GM23248 (cell line): ENCODE measurements at regions not wholly inside any gene's neighbourhood (a gene's known extent, or its start where the extent isn't known, plus 50 kb on each side); places are given as distances from the start of the nearest gene placed in this dataset.
"Not testable (repeated sequence)": the region's sequence is repeated elsewhere in the genome, so short reads cannot be mapped to it uniquely, and the experiment has no call there.

Experiments used
- DNase-seq: peaks from one replicate; pipeline ENCODE4 v3.0.0-alpha.2; 2015
- H2AFZ ChIP-seq: fragments of 200-600 bp; sonication (generic); 2 replicates; pipeline ENCODE4 v1.6.1; 2016; ENCODE audit warnings: antibody characterized with exemption
- H3F3A ChIP-seq: fragments of 200-600 bp; sonication (generic); 2 replicates; pipeline ENCODE4 v1.6.1; 2016; ENCODE audit warnings: mild to moderate bottlenecking, antibody characterized with exemption, mixed run types; ENCODE audit not compliant: insufficient read depth
- H3K27ac ChIP-seq: fragments of 200-600 bp; sonication (generic); 2 replicates; pipeline ENCODE4 v1.5.1; 2016; ENCODE audit warnings: mild to moderate bottlenecking
- H3K27me3 ChIP-seq: fragments of 200-600 bp; sonication (generic); replicated peaks from 2 replicates; pipeline ENCODE4 v1.6.1; 2016; ENCODE audit warnings: mild to moderate bottlenecking; ENCODE audit not compliant: insufficient read depth
- H3K36me3 ChIP-seq: fragments of 200-600 bp; sonication (generic); 2 replicates; pipeline ENCODE4 v1.6.1; 2016; ENCODE audit warnings: low read depth, mild to moderate bottlenecking
- H3K4me1 ChIP-seq: fragments of 200-600 bp; sonication (generic); 2 replicates; pipeline ENCODE4 v1.6.1; 2016; ENCODE audit warnings: mild to moderate bottlenecking; ENCODE audit not compliant: insufficient read depth
- H3K4me2 ChIP-seq: fragments of 200-600 bp; sonication (generic); one replicate; pipeline ENCODE4 v1.6.1; 2016; ENCODE audit warnings: mild to moderate bottlenecking; ENCODE audit not compliant: unreplicated experiment
- H3K4me3 ChIP-seq: fragments of 200-600 bp; sonication (generic); 2 replicates; pipeline ENCODE4 v1.5.1; 2016; ENCODE audit warnings: mild to moderate bottlenecking
- H3K79me2 ChIP-seq: fragments of 200-600 bp; sonication (generic); 2 replicates; pipeline ENCODE4 v1.6.1; 2016; ENCODE audit warnings: mild to moderate bottlenecking; ENCODE audit not compliant: insufficient read depth
- H3K9ac ChIP-seq: fragments of 200-600 bp; sonication (generic); 2 replicates; pipeline ENCODE4 v1.6.1; 2016; ENCODE audit warnings: mild to moderate bottlenecking
- H3K9me2 ChIP-seq: fragments of 200-600 bp; sonication (generic); 2 replicates; pipeline ENCODE4 v1.6.1; 2016; ENCODE audit warnings: mixed run types, mild to moderate bottlenecking, moderate library complexity; ENCODE audit not compliant: insufficient read depth
- H3K9me3 ChIP-seq: fragments of 200-600 bp; sonication (generic); one replicate; pipeline ENCODE4 v1.6.1; 2017; ENCODE audit warnings: low read depth
- H4K20me1 ChIP-seq: fragments of 200-600 bp; sonication (generic); 2 replicates; pipeline ENCODE4 v1.6.0; 2016; ENCODE audit not compliant: insufficient read depth
- EZH2 ChIP-seq: fragments of 200-600 bp; sonication (generic); IDR thresholded peaks from 2 replicates; pipeline ENCODE4 v1.6.1; 2018; ENCODE audit warnings: antibody characterized with exemption, mild to moderate bottlenecking; ENCODE audit not compliant: insufficient read depth, poor library complexity, severe bottlenecking
- EZH2phosphoT487 ChIP-seq: fragments of 200-600 bp; sonication (generic); IDR thresholded peaks from 2 replicates; pipeline ENCODE4 v1.6.1; 2018; ENCODE audit warnings: antibody characterized with exemption, moderate library complexity, mild to moderate bottlenecking, low read depth; ENCODE audit not compliant: insufficient read depth
- WGBS, 2 experiments: methylation state at CpG; one replicate each; pipeline ENCODE4 v1.1.6; 2015 to 2017; ENCODE audit warnings: low lambda C conversion rate in 2 of 2, low coverage in 1 of 2; ENCODE audit errors: missing lambda C conversion rate in 2 of 2; 5-methylcytosine and 5-hydroxymethylcytosine counted together
- in situ Hi-C: fragments of 300-500 bp; cut with MboI; formaldehyde crosslinking; loops from 2 replicates; pipeline ENCODE4 v1.15.0; 2020

- no peak for DNase-seq
- Histone ChIP-seq H3K36me3 (no peaks in the 10 kb centered on the region), H3K9me2 (no peaks in the 10 kb centered on the region), H3K9me3 (no peaks in the 10 kb centered on the region), H3K27ac (no peak overlapping the region), H2AFZ (no peak overlapping the region), H3K4me3 (no peak overlapping the region), H3K9ac (no peak overlapping the region), H3K79me2 (no peaks in the 10 kb centered on the region), H3K4me1 (no peaks in the 10 kb centered on the region), H3K4me2 (no peak overlapping the region), H4K20me1 (no peaks in the 10 kb centered on the region), H3F3A (no peaks in the 10 kb centered on the region), H3K27me3 (no peaks in the 10 kb centered on the region)
- in situ Hi-C loops: no loop called here
- TF ChIP-seq EZH2 (no peak), EZH2phosphoT487 (no peak)
- WGBS, 2 experiments: 18 to 20% methylated on average over 2 of the region's 2 CpGs
Measured at GRCh38 chr18:71370095-71370494, 1081.2 kb downstream of the SOCS6 start.

GRCh38 chr18:71362140-71362539 lies 1073.3 kb downstream of the SOCS6 start:
- no peak overlapping the region for H3K4me3 ChIP-seq
- H3K9me3 ChIP-seq: peaks cover 5% of the 10 kb centered on the region
- H3K9ac ChIP-seq: no peak overlapping the region
- no peak for DNase-seq
- H3K27me3 ChIP-seq: no peaks in the 10 kb centered on the region
- no peaks in the 10 kb centered on the region for H3K36me3 ChIP-seq
- in situ Hi-C loops: no loop called here
- H3K27ac ChIP-seq: no peak overlapping the region
- TF ChIP-seq EZH2 (no peak), EZH2phosphoT487 (no peak)
- no peak overlapping the region for H3K4me2 ChIP-seq
- no peaks in the 10 kb centered on the region for H3K79me2 ChIP-seq
- H2AFZ ChIP-seq: no peak overlapping the region
- no peaks in the 10 kb centered on the region for H4K20me1 ChIP-seq
- H3K4me1 ChIP-seq: no peaks in the 10 kb centered on the region
- H3F3A ChIP-seq: no peaks in the 10 kb centered on the region
- 33 to 40% methylated on average over 4 of the region's 4 CpGs for whole genome bisulfite sequencing, 2 experiments
- H3K9me2 ChIP-seq: no peaks in the 10 kb centered on the region

- H2AFZ ChIP-seq, in situ Hi-C loops, H3K4me3 ChIP-seq: not testable (repeated sequence)
Measured at GRCh38 chr18:71355599-71355998, 1066.8 kb downstream of the SOCS6 start.

DNA sequence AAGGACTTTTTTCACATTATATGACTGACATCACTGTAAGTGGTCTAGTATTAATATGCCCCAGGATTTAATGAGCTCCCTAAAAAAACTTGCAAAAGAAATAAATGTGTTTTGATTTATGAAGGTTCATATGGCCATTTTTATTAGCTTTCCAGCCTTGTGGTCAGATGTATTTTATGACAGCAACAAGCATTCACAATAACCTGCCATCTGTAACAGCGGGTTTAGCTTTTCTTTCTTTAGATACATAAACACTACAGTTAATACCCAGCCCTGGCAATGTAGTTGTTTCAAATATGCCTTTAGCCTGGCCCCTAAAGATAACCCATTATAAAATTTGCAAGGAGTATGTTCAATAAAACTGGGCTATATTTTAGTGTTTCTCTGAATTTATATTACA lies 1063.8 kb downstream of the SOCS6 start:
- 4 to 5% methylated on average over 1 of the region's 1 CpG for WGBS, 2 experiments
- no peaks in the 10 kb centered on the region for H3K4me1 ChIP-seq
- H3K27ac ChIP-seq: no peak overlapping the region
- H2AFZ ChIP-seq: no peak overlapping the region
- H3K9me3 ChIP-seq: no peaks in the 10 kb centered on the region
- in situ Hi-C loops: no loop called here
- H3K79me2 ChIP-seq: no peaks in the 10 kb centered on the region
- no peaks in the 10 kb centered on the region for H3K27me3 ChIP-seq
- H3K4me3 ChIP-seq: no peak overlapping the region
- no peak overlapping the region for H3K9ac ChIP-seq
- H3K4me2 ChIP-seq: no peak overlapping the region
- H4K20me1 ChIP-seq: no peaks in the 10 kb centered on the region
- TF ChIP-seq EZH2 (no peak), EZH2phosphoT487 (no peak)
- H3K9me2 ChIP-seq: no peaks in the 10 kb centered on the region
- no peak for DNase-seq
- H3F3A ChIP-seq: no peaks in the 10 kb centered on the region
- H3K36me3 ChIP-seq: no peaks in the 10 kb centered on the region

More at GRCh38 chr18:71355599-71355998, 1066.8 kb downstream of the SOCS6 start:
- H3K4me1 ChIP-seq, H3K9me3 ChIP-seq, H3K4me2 ChIP-seq, H3K79me2 ChIP-seq, H4K20me1 ChIP-seq, H3K27ac ChIP-seq, H3K9me2 ChIP-seq, H3K27me3 ChIP-seq, DNase-seq, H3K36me3 ChIP-seq, H3F3A ChIP-seq, H3K9ac ChIP-seq: not testable (repeated sequence)
- 29 to 42% methylated on average over 3 of the region's 3 CpGs for WGBS, 2 experiments

DNA sequence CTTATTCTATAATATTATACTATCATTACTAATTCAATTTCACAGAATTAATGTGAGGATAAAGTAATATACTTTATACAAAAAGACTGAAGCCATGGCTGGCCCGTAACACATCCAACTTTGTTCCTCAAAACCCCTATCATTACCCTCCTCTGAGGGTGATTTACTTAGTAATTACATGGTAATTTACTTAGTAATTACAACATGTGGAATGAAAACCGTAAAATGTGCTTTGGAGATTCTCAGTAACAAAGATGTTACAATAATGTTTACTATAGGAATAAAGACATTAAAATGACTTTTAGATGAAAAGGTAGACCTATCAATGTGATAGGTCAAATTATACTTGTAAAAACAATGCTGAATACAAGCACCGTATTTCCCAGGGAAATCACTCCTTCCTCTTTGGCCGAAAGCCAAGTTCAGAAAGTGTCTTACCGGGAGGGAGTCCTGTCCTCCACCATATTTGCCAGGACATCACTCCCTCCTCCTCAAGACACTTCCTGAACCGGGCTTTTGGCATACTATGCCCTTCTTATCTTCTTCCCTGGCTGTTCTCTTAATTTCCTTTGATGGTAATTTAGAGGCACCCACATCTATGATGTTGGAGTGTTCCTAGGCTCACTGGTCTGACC lies 1047.8 kb downstream of the SOCS6 start:
- in situ Hi-C loops: no loop called here
- H3K4me2 ChIP-seq: no peak overlapping the region
- 20 to 23% methylated on average over 6 of the region's 6 CpGs for whole genome bisulfite sequencing, 2 experiments

More for the DNA sequence above, 1047.8 kb downstream of the SOCS6 start:
- Histone ChIP-seq H3K9me2 (no peaks in the 10 kb centered on the region), H3F3A (no peaks in the 10 kb centered on the region), H2AFZ (no peak overlapping the region), H3K36me3 (no peaks in the 10 kb centered on the region), H3K4me3 (no peak overlapping the region), H3K79me2 (no peaks in the 10 kb centered on the region), H3K9me3 (no peaks in the 10 kb centered on the region), H3K27me3 (no peaks in the 10 kb centered on the region), H3K4me1 (no peaks in the 10 kb centered on the region), H3K9ac (no peak overlapping the region), H4K20me1 (no peaks in the 10 kb centered on the region), H3K27ac (no peak overlapping the region)
- no peak for TF ChIP-seq EZH2
- TF ChIP-seq EZH2phosphoT487: no peak
- DNase-seq: no peak
